ENCODE measurements at regions not wholly inside any gene's neighbourhood (a gene's known extent, or its start where the extent isn't known, plus 50 kb on each side); places are given as distances from the start of the nearest gene placed in this dataset.

GRCh38 chrX:5397409-5397808 is 831.3 kb downstream of the NLGN4X start:
- TF ChIP-seq EZH2 (IDR thresholded peaks at IDR 0.05; ENCODE audit: low read depth, unreplicated experiment) = no peak
- TF ChIP-seq REST (IDR thresholded peaks at IDR 0.05; ENCODE audit: unreplicated experiment) = no peak
- TF ChIP-seq ZNF462 (CRISPR knock-in tag; IDR thresholded peaks at IDR 0.05) = no peak
- no peak for TF ChIP-seq CREB1 (CRISPR knock-in tag; IDR thresholded peaks at IDR 0.05; ENCODE audit: low read depth)
- TF ChIP-seq CTCF (conservative IDR thresholded peaks at IDR 0.05; ENCODE audit: low read depth in 2 of 2) = no peak
- no peak for TF ChIP-seq EZH2phosphoT487 (IDR thresholded peaks at IDR 0.05; ENCODE audit: unreplicated experiment)
- TF ChIP-seq NANOG (IDR thresholded peaks at IDR 0.05; ENCODE audit: borderline replicate concordance) = no peak
- no peak for TF ChIP-seq JUNB (IDR thresholded peaks at IDR 0.05; ENCODE audit: unreplicated experiment)
- TF ChIP-seq POLR2AphosphoS5 (IDR thresholded peaks at IDR 0.05; ENCODE audit: low read depth) = no peak
- no peaks in the 10 kb centered on the region for H4K20me1 ChIP-seq (replicated peaks; ENCODE audit: insufficient read depth)
- H3F3A ChIP-seq (replicated peaks; ENCODE audit: low read depth) = no peaks in the 10 kb centered on the region
- H3K4me3 Mint-ChIP-seq = no peak overlapping the region
- H3K27me3 ChIP-seq (ENCODE audit: insufficient read depth) = no peaks in the 10 kb centered on the region
- H3K36me3 ChIP-seq (ENCODE audit: insufficient read depth) = no peaks in the 10 kb centered on the region
- H3K9me2 ChIP-seq (ENCODE audit: insufficient read depth) = no peaks in the 10 kb centered on the region
- no peaks in the 10 kb centered on the region for H3K79me2 ChIP-seq (replicated peaks; ENCODE audit: insufficient read depth)
- no peak overlapping the region; the same call in 1 of the 2 replicates for H3K27ac Mint-ChIP-seq
- H3K4me1 Mint-ChIP-seq = no peaks in the 10 kb centered on the region
- ATAC-seq = no peak
- no peak overlapping the region for H3K4me2 ChIP-seq
- H3K4me3 ChIP-seq = no peak overlapping the region
- H3K27ac ChIP-seq (ENCODE audit: low read depth) = no peak overlapping the region
- H3K36me3 Mint-ChIP-seq (ENCODE audit: low read depth) = 0 out of 3 replicates have a peak, but pooled peaks cover 3% of the 10 kb centered on the region
- H3K27me3 Mint-ChIP-seq (ENCODE audit: insufficient read depth, low read depth, poor library complexity) = no peaks in the 10 kb centered on the region
- DNase-seq (ENCODE audit: low spot score) = no peak
- no peaks in the 10 kb centered on the region for H3K4me1 ChIP-seq (ENCODE audit: insufficient read depth)
- peaks cover 2% of the 10 kb centered on the region; the same call in 2 of the 3 replicates for H3K9me3 Mint-ChIP-seq
- H2AFZ ChIP-seq = no peak overlapping the region
